GM18519 (cell line): ENCODE measurements at regions not wholly inside any gene's neighbourhood (a gene's known extent, or its start where the extent isn't known, plus 50 kb on each side); places are given as distances from the start of the nearest gene placed in this dataset.
"Not testable (repeated sequence)": the region's sequence is repeated elsewhere in the genome, so short reads cannot be mapped to it uniquely, and the experiment has no call there.

Source experiments
- ATAC-seq: cut with Tn5 transposase; IDR thresholded peaks from one replicate; pipeline ENCODE4 v1.9.1; 2021; ENCODE audit warnings: mild to moderate bottlenecking, moderate library complexity; ENCODE audit not compliant: unreplicated experiment, low FRiP score

DNA sequence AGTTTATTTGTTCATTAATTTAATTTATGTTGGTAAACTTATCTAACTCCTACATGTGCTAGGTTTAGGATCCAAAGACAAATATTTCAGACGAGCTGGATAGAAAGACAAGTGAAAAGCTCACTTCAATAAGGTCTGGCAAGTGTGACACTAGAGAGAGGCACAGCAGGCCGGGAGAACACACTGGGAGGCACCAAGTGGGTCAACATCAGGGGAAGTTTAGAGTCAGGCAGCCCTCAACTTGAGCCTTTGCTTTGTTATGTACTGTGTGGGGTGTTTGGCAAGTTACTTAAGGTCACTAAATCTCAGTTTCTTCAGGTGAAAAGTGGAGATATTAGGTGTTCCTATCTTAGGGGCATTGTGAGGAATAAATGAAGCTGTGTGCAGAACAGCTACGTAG is 214.4 kb downstream of the PCSK1 start:
- ATAC-seq, result no peak

DNA sequence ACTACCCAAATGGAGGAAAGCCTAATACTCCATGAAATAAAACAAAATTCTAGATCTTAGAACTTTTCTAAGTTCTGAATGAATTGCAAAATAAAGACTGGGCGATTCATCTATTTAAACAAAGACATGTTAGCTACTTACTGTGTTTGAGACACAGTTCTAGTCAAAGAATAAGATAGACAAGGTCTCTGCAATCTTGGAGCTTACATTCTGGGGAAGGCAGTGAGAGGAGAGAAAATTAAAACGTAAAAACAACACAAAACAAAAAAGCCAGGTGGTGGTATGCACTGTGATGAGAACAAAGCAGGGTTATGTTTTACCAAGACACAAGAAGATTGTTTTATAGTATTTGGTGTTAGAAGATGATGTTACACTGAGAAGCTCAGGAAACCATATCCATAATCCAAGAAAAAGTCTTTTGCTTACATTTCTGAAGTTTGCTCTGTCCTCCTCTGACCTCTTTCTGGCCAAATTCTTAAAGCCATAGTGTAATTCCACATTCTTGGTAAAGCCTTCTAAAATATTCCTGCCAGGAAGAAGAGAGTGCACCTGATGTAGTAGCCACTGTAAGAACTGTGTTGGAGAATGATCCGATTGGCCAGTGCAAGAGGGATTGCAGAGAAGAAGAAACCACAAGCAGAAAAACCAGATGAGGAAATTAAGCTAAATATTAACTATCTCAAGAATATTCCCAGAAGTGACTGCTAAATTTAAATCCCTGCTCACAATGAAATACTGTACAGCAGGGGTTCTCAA is 218.4 kb downstream of the PCSK1 start:
- ATAC-seq, result no peak

DNA sequence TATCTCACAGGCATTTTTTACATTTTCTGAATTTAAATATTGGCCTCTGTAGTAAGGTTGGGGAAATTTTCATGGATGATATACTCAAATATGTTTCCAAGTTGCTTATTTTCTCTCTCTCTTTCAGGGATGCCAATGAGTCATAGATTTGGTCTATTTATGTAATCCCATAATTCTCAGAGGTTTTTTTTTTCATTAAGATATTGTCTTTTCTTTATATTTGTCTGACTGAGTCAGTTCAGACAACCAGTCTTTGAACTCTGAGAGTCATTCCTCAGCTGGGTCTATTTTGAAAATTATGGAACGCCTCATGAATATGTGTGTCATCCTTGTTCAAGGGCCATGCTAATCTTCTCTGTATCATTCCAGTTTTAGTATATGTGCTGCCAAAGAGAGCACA is 223.2 kb downstream of the PCSK1 start:
- ATAC-seq, result no peak

DNA sequence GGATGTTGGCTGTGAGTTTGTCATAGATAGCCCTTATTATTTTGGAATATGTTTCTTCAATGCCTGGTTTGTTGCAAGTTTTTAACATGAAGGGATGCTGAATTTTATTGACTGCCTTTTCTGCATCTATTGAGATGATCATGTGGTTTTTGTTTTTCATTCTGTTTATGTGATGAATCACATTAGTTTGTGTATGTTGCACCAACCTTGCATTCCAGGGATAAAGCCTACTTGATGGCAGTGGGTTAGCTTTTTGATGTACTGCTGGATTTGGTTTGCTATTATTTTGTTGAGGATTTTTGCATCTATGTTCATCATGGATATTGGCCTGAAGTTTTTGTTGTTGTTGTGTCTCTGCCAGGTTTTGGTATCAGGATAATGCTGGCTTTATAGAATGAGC is 225.6 kb downstream of the PCSK1 start:
- ATAC-seq, result no peak

DNA sequence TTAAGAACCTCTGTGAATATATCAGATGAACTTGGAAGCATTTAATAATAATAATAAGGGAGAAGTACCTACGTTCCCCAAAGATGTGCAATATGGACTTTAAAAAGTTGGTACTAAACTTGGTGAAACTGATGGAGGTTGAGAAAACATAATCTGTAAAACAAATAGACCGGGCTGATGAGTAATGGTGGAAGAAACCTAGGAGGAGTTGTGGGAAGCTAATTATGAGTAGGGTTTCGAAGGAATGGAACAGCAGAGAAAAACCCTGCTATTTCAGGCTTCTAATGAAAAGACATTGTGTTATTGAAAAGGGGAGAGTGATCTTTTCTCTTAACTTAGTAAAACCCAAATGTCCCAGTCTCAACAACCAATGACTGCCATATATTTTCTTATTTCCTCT is 229.3 kb downstream of the PCSK1 start:
- ATAC-seq, result no peak

DNA sequence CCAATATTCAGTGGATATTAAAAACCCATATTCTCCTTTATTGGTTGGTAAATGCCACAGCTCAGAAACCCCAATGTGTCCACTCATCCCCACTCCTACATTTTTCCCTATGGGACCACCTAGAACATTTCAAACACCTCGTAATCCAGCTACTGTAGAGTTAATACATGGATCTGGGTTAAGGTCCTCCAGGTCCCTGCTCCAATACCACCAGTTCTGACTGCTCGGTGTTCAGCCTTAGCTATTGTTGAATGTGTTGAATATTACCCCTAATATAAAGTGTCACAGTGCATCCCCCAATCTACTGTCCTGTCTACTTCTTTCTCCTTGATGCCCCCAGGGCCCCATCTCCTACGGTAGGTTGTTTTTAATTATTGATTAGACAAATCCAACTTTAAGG is 231.5 kb downstream of the PCSK1 start:
- ATAC-seq, result no peak

DNA sequence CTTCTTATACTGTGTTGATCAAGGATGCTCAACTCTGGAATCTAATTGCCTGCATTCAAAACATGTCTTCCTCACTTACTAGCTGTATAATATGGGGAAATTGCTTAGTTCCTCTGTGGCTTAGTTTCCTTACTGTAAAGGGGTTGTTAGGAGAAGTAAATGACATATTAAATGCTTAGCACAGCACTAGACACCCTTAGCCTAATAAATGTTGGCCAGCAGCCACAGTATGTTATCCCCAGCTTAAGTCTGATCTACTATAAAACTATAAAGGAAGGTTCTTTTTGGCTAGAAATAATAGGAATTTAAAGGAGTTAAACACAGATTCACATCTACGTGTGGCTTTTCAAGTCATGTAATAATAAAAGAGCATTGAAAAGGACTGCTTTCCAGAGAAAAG is 232.4 kb downstream of the PCSK1 start:
- ATAC-seq, result no peak

DNA sequence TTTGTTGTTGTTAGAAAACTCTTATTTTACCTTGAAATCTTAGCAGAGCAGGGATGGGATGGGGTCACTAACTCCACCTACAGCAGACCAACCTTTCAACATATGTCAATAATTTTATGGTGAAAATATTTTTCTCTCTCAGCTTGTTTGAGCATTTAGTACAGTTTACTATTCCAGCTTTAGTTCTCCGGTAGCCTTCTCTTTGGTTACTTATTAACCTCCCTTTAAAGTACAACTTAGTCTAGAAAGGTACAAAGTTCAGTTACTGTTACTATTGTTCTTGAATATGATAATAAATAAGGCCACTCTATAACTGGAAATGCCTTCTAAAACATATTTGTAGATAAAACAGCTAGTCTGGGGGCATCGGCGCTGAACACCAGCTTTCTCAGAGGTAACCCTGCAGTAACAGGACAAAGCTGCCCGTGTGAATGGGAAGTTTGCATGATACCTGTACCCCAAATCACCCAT is 233.3 kb downstream of the PCSK1 start:
- ATAC-seq, result no peak

DNA sequence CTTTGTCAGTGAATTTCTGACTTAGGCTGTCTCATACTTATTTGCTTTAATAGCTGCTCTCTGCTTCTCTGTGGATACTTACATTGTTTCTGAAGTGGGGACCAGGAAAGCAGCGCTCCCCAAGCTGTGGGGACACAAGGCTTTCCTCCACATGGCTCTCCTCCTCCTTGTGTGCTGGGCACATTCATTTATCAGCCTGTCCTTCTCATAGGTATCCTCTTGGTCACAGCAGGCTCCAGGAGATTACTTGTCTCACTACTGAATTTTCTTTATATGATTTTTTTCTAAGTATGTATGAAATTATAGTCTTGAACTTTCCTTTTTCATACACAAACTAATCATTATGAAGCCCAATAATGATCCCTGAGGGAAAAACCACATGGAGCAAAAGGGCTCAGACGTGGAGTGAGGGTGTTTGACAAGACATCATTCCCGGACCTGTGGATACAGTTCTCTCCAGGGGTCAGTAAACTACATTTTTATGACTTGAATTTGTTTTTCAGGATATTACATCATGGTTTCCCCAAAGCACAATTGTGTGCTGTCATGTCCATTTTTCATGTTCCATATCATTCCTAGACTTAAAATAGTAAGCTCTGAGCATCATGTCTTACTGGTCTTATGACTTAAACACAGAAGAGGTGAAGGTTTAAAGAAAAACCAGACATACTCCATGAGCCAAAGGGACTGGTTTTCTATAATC is 234.5 kb downstream of the PCSK1 start:
- no peak for ATAC-seq

DNA sequence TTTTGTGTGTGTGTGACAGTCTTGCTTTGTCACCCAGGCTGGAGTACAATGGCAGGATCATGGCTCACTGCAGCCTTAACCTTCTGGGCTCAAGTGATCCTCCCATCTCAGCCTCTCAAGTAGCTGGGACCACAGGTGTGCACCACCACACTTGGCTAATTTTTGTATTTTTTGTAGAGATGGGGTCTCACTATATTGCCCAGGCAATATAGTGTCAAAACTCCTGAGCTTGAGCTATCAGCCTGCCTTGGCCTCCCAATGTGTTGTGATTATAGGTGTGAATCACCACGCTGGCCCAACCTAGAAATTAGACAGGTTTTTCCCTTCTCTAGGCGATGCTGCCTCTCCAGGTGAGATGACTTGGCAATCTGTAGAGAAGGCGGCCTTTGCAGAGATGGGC is 235.3 kb downstream of the PCSK1 start:
- not testable (repeated sequence) for ATAC-seq

DNA sequence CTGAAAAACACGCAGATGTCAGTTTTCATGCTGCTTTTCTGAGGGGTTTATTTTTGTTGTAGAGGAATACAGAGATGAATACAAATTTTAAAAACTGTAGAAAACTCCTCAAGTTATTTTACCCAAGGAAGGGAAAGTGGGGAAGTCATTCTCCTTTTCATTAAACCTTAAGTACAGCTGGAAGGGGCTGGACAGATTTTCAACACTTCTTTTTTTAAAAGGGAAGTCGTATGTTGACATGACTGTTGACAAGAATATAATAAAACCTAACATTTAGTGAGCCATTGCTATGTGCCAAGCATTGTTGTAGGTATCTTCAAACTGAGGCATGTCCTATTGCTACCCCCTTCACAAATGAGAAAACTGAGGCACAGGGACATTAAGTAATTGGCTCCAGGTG is 235.7 kb upstream of the ELL2 start:
- no peak for ATAC-seq

DNA sequence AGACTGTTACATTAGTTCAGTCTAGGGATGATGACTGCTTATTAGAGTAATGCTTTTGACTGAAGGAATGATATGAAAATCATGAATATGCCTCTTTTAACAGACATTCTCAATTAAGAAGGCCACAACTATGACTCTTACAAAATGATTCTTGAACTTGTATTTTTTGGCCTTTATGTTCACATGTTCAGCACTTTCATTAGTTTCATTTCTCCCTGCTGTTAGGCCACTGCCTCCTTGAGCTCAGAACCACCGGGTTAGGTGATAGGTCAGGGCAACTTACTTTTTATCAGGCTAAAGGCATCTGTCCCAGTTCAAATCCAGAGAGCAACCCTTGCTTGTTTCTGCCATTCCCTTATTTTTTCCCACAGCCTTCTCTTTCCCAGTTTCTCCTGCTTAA is 235.2 kb upstream of the ELL2 start:
- ATAC-seq, result no peak

DNA sequence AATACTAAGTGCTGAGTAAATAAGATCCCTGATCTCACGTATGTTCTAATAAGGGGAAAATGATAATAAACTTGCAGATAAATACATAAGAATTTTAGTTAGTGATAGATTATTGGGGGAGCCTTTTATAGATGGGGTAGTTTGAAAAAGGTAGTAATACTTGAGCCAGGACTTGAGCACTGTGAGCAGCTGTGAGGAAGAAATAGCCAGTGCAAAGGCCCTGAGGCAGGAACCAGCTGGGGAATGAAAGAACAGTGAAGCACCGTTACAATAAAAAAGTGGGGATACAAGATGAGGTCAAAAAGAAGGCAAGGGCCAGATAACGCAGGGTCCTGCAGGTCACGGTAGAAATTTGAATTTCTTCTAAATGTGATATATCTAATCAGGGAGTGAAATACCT is 234.8 kb upstream of the ELL2 start:
- ATAC-seq, result no peak

DNA sequence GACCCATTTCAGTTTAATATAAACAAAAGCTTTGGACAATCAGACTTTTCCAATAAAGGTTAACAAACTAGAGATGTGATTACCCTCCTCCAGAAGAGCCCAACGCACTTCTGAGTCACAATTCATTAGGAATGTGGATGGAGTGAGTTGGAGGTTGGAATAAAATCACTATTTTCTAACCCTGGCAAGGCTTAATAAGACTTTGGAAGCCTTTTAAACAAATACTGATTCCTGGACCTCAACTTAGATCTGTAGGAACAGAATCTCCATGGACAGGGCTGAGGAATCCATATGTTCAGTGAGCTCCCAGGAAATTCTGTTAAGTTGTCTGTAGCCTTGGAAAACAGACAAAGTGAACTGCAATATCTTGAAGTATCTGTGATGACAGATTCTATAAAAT is 233.5 kb upstream of the ELL2 start:
- ATAC-seq, result no peak

DNA sequence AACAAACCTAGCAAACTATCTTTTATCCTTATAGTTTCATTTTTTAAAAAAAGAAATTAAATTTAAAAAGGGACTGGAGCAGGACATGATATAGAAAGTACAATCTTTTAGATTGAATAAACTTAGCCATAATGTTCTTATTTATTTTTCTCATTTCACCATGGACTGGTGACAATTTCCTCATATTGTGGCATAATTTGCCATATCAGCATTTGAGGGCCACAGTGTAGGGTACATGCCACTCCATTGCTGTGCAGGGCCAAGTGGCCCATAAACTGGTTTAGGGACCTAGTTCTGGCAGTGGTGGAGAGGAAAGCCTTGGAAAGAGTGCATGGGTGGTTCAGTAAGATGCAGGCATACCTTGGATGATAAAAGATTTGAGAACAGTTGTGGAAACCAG is 232.9 kb upstream of the ELL2 start:
- no peak for ATAC-seq

DNA sequence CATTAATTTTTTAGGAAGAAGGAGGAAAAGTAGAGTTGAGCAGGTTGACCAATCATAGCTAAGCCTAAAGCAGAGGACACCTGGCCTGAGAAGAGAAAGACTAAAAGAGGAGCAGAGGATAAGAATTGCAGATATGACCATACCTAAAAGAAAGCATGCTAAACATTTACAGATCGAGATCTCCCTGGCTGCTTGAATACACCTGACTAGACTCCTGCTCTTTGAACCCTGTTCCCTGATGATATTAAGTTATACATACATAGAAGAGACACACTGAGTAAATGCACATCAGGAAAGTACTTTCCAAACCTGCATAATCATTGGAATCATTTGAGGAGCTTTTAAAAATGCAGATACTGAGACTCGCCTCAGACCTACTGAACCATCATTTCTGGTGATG is 232.3 kb upstream of the ELL2 start:
- no peak for ATAC-seq

DNA sequence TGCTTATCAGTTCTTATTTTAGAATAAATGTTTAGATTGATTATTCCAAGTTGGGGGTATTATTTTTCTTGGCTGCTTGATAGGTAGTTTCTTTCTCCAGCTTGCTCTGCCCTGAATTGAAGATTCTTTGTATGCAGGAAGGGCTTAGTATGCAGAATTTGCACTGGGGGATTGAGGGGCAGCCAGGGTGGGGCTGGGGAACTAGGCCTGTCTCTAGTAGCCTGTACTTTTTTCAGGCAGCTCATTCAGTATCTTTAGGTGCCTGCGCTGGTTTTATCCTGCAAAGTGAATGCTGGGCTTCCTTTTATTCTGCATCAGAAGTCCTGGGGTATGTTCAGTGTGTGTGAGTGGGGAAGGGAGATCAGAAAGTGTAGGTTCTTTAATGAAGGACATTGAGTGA is 228.3 kb upstream of the ELL2 start:
- no peak for ATAC-seq

DNA sequence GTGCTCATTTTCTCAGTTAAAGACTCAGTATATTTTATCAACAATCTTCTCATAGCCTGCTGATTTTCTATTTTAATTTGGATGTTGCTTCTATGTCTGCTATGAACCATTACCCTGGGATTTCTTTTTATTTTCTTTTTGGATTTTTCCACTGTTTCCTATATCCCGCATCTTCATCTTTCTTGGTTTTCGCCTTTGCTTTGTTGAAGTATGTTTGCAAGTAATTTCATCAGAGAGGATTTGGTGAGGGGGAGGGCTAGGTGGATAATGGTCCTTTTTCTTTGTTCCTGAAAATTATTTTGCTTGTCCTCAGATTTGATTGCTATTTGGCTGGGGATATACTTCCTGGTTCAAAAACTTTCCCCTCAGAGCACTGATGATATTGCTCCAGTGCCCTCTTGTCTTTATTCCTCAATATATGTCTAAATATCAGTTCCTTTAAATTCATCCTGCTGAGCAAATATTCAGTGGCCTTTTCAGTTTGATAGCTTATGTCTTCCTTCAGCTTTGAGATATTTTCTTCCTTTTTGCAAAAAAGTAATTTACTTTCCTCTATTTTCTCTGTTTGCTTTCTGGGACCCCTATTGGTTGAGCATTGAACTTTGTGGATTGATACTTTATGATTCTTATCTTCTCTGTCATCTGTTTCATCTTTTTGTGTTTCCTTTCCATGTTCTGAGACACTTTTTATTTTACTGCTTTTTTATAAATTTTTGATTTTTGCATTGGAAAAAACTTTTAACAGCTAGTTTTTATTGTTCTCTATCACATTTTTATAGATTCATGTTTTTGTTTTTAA is 227.6 kb upstream of the ELL2 start:
- ATAC-seq, result no peak

DNA sequence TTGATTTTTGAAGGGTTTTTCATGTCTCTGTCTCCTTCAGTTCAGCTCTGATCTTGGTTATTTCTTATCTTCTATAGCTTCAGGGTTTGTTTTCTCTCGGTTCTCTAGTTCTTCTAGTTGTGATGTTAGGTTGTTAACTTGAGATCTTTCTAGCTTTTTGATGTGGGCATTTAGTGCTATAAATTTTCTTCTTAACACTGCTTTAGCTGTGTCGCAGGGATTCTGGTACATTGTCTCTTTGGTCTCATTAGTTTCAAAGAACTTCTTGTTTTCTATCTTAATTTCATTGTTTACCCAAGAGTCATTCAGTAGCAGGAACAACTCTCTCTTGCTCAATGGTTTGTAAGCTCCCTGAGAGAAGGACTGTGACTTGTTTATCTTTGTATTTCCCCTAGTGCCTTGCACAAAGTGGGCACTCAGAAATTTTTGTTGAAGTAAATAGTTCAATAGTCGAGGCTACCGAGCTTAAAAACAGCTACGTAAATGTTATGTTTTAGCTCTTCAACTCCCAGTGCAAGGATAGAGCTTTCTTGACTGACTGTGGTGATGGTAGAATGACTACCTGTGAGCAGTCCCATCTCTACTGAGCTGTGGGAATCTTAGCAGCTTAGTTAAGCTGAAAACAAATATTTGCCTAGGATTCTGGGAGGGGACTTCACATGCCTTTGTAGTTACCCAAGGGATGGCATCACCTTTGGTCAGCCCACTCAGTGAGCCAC is 225.8 kb upstream of the ELL2 start:
- no peak for ATAC-seq

DNA sequence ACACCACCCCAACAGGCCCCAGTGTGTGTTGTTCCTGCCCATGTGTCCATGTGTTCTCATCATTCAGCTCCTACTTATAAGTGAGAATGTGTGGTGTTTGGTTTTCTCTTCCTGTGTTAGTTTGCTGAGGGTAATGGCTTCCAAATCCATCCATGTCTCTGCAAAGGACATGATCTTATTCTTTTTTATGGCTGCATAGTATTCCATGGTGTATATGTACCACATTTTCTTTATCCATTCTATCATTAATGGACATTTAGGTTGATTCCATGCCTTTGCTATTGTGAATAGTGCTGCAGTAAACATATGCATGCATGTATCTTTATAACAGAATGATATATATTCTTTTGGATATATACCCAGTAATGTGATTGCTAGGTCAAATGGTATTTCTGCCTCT is 222.9 kb upstream of the ELL2 start:
- not testable (repeated sequence) for ATAC-seq
